SU-DHL-6 (cell line): ENCODE measurements at regions not wholly inside any gene's neighbourhood (a gene's known extent, or its start where the extent isn't known, plus 50 kb on each side); places are given as distances from the start of the nearest gene placed in this dataset.
A peak's percentile ranks its signal among the peaks of the same experiment; 100 is the strongest.

Experiments used
- EZH2phosphoT487 ChIP-seq: fragments of 200-600 bp; sonication (generic), shearing (Covaris generic); conservative IDR thresholded peaks from 2 replicates; pipeline ENCODE4 v1.6.1; 2018; ENCODE audit warnings: mild to moderate bottlenecking, antibody characterized with exemption, low read length, moderate library complexity, mixed read lengths
- TF ChIP-seq, protein P1 (sequence below): fragments of 200-600 bp; sonication (generic); IDR thresholded peaks from one replicate; pipeline ENCODE4 v1.5.1; 2017; ENCODE audit warnings: antibody characterized with exemption, mild to moderate bottlenecking, low read length, moderate library complexity; ENCODE audit not compliant: insufficient read depth, poor library complexity, severe bottlenecking

DNA sequence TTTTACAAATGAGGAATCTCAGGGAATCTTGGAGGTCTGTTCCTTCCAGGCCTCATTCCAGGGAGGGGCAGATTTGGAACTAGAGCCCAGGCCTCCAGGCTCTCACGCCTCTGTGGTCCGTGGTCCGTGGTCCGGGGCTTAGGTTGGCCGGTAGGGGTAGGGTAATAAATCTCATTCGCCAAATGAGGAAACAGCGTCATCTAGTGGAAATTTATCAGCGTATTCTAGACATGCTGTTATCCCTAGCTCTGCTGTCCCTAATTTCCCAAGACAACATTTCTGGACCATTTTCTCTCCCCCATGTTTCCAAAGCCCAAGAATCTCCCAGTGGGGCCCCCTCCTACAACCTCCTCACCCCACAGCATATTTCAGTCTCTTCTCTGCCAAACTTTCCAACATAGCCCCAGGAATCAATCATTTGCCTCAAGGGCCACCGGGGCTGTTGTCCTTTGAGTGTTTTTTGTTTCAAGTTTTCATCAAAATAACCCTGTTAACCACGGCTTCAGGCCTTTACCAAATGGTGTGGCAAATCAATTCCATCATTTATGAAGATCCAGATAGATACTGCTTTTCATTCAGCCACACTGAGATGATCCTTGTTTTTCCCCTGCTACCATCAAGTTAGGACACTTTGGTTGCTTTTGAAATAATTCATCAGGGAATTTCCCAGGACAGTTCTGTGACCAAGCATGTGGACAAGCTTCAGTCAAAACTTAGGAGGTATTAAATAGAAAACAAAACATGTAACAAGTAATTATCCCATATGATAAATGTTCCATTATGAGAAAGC lies 126.8 kb downstream of the ALDH8A1 start:
- TF ChIP-seq, protein P1, sequence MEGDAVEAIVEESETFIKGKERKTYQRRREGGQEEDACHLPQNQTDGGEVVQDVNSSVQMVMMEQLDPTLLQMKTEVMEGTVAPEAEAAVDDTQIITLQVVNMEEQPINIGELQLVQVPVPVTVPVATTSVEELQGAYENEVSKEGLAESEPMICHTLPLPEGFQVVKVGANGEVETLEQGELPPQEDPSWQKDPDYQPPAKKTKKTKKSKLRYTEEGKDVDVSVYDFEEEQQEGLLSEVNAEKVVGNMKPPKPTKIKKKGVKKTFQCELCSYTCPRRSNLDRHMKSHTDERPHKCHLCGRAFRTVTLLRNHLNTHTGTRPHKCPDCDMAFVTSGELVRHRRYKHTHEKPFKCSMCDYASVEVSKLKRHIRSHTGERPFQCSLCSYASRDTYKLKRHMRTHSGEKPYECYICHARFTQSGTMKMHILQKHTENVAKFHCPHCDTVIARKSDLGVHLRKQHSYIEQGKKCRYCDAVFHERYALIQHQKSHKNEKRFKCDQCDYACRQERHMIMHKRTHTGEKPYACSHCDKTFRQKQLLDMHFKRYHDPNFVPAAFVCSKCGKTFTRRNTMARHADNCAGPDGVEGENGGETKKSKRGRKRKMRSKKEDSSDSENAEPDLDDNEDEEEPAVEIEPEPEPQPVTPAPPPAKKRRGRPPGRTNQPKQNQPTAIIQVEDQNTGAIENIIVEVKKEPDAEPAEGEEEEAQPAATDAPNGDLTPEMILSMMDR: peak; percentile 49
- no peak for TF ChIP-seq EZH2phosphoT487
